ENCODE measurements at regions not wholly inside any gene's neighbourhood (a gene's known extent, or its start where the extent isn't known, plus 50 kb on each side); places are given as distances from the start of the nearest gene placed in this dataset.

DNA sequence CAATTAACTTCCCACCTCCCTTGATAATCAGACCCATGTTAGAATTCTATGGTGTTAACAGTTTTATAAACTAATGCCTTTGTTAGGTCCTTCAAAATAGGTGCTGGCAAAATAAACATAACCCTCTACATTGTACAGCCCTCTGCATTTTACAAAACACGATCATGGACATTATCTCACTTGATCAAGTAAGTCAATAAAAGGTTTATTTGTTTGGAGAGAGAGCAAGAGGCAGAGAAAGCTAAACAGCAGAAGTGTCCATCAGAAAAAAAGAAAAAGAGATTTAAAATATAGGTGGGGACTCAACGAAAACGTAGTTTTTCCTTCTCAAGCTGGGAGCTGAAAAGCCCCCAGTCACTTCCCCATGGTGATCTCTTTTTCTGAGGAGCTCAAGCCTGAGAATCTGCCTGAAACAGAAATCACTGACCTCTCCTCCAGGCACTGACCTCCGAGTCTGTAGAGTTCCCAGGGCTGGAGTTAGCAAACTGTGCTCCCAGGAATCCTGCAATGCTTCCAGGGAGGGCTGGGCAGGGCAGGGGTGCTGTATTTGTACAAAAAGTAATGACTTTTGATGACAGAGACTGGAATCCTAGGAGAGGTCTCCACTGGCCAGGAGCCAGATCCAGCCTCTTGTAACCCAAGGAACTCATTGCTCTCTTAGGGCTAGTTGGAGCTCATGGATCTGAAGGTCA, 137.8 kb upstream of the KLHL29 start:
- 79 to 91% (median 83%) methylated on average over 4 of the region's 4 CpGs for WGBS, 3 donors
- intact Hi-C loops (cut with DNase I), result no loop called here
- no peak for ATAC-seq

GRCh38 chr2:23248667-23249066, 136.3 kb upstream of the KLHL29 start:
- no peaks in the 10 kb centered on the region for H3K9me3 ChIP-seq
- TF ChIP-seq CTCF (IDR thresholded peaks at IDR 0.05), result no peak
- no peak overlapping the region for H3K4me3 ChIP-seq
- H3K27me3 ChIP-seq (ENCODE audit: insufficient read depth in 3 of 3, low read length in 2 of 3), result no peaks in the 10 kb centered on the region
- no peak for ATAC-seq
- DNase-seq, result no peak
- intact Hi-C loops (cut with DNase I), result no loop called here
- H3K36me3 ChIP-seq (ENCODE audit: insufficient read depth in 1 of 2, low read depth in 1 of 2), result no peaks in the 10 kb centered on the region
- no peak overlapping the region for H3K27ac ChIP-seq
- 55 to 86% (median 69%) methylated on average over 1 of the region's 1 CpG for WGBS, 3 donors
- H3K4me1 ChIP-seq, result no peaks in the 10 kb centered on the region

More for the DNA sequence above, 137.8 kb upstream of the KLHL29 start:
- no peak for DNase-seq
- no peaks in the 10 kb centered on the region for H3K9me3 ChIP-seq
- H3K27ac ChIP-seq, result no peak overlapping the region
- no peaks in the 10 kb centered on the region for H3K36me3 ChIP-seq (ENCODE audit: insufficient read depth in 1 of 2, low read depth in 1 of 2)
- TF ChIP-seq CTCF (IDR thresholded peaks at IDR 0.05), result no peak
- H3K27me3 ChIP-seq (ENCODE audit: insufficient read depth in 3 of 3, low read length in 2 of 3), result no peaks in the 10 kb centered on the region
- H3K4me1 ChIP-seq, result no peaks in the 10 kb centered on the region
- H3K4me3 ChIP-seq, result no peak overlapping the region

- TF ChIP-seq CTCF (IDR thresholded peaks at IDR 0.05), result no peak
- 17 to 36% (median 17%) methylated on average over 5 of the region's 5 CpGs for WGBS, 3 donors
- H3K27ac ChIP-seq, result no peak overlapping the region
- no peaks in the 10 kb centered on the region for H3K36me3 ChIP-seq (ENCODE audit: insufficient read depth in 1 of 2, low read depth in 1 of 2)
- ATAC-seq, result peak in 3 of 4 donors; percentile 75 to 83 (median 83)
- H3K4me3 ChIP-seq, result no peak overlapping the region
- no peaks in the 10 kb centered on the region for H3K9me3 ChIP-seq
- no peaks in the 10 kb centered on the region for H3K27me3 ChIP-seq (ENCODE audit: insufficient read depth in 3 of 3, low read length in 2 of 3)
- intact Hi-C loops (cut with DNase I), result no loop called here
- peak; percentile 73 to 78 for DNase-seq
- no peaks in the 10 kb centered on the region for H3K4me1 ChIP-seq
Observed at GRCh38 chr2:23249348-23249747, 135.6 kb upstream of the KLHL29 start.

DNA sequence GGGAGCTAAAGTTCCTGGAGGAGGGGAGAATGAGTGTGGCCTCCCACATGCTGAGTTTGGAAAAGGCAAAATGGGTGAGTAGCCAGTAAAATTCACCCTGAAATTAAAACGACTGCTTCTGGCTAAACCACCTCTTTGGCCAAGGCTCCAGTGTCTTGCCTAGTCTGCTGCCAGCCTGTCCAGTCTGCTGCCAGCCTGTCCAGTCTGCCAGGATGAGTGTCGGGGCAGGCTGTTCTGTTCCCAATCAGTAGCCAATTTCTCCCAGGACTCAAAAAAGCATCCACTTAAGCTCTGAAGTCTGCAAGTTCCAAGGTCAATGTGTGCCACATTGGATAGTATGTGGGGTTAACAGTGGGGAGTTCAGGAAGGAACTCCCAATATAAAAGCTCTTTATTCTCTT, 134.6 kb upstream of the KLHL29 start:
- DNase-seq, result peak in 1 of 2 donors; percentile 59
- Histone ChIP-seq H3K36me3 (ENCODE audit: insufficient read depth in 1 of 2, low read depth in 1 of 2) (no peaks in the 10 kb centered on the region), H3K27me3 (ENCODE audit: insufficient read depth in 3 of 3, low read length in 2 of 3) (no peaks in the 10 kb centered on the region), H3K4me3 (no peak overlapping the region), H3K4me1 (no peaks in the 10 kb centered on the region), H3K27ac (no peak overlapping the region), H3K9me3 (no peaks in the 10 kb centered on the region)
- no peak for TF ChIP-seq CTCF (IDR thresholded peaks at IDR 0.05)
- intact Hi-C loops (cut with DNase I), result no loop called here
- peak in 3 of 4 donors; percentile 65 to 83 (median 74) for ATAC-seq
- WGBS, 3 donors, result 11 to 40% (median 15%) methylated on average over 2 of the region's 2 CpGs

- H3K36me3 ChIP-seq (ENCODE audit: insufficient read depth in 1 of 2, low read depth in 1 of 2), result no peaks in the 10 kb centered on the region
- DNase-seq, result no peak
- no peak overlapping the region for H3K4me3 ChIP-seq
- no peaks in the 10 kb centered on the region for H3K9me3 ChIP-seq
- intact Hi-C loops (cut with DNase I), result no loop called here
- ATAC-seq, result no peak
- no peak overlapping the region for H3K27ac ChIP-seq
- TF ChIP-seq CTCF (IDR thresholded peaks at IDR 0.05), result no peak
- H3K27me3 ChIP-seq (ENCODE audit: insufficient read depth in 3 of 3, low read length in 2 of 3), result no peaks in the 10 kb centered on the region
- WGBS, 3 donors, result 52 to 62% (median 58%) methylated on average over 2 of the region's 2 CpGs
- H3K4me1 ChIP-seq, result no peaks in the 10 kb centered on the region
Observed at GRCh38 chr2:23256643-23257042, 128.3 kb upstream of the KLHL29 start.

All from psoas muscle (tissue), 7 donors.